Transverse colon (tissue), 4 donors: ENCODE measurements at regions not wholly inside any gene's neighbourhood (a gene's known extent, or its start where the extent isn't known, plus 50 kb on each side); places are given as distances from the start of the nearest gene placed in this dataset.

Source experiments
- DNase-seq: peaks from one replicate; pipeline ENCODE4 v3.0.0-alpha.2; 2019
- H3K27ac ChIP-seq, 4 donors: fragments of 200-600 bp; sonication (generic); 2 replicates each; pipeline ENCODE4 v1.5.1; 2016 to 2018; ENCODE audit warnings: inconsistent platforms in 4 of 4
- H3K27me3 ChIP-seq: fragments of 200-600 bp; sonication (generic); 2 replicates; pipeline ENCODE4 v1.5.1; 2017; ENCODE audit warnings: inconsistent platforms
- H3K36me3 ChIP-seq, 4 donors: fragments of 200-600 bp; sonication (generic); 2 replicates each; pipeline ENCODE4 v1.5.1; 2017 to 2019; ENCODE audit warnings: inconsistent platforms in 4 of 4
- H3K4me1 ChIP-seq, 4 donors: fragments of 200-600 bp; sonication (generic); 2 replicates each; pipeline ENCODE4 v1.5.1; 2017 to 2020; ENCODE audit warnings: inconsistent platforms in 4 of 4
- H3K4me3 ChIP-seq, 4 donors: fragments of 200-600 bp; sonication (generic); 1 replicate in 1 of 4; 2 replicates in 3 of 4; pipeline versions ENCODE4 v1.5.1 to v1.6.1; 2017 to 2019; ENCODE audit warnings: inconsistent platforms in 4 of 4
- H3K9me3 ChIP-seq, 2 donors: fragments of 200-600 bp; sonication (generic); 2 replicates each; pipeline ENCODE4 v1.5.1; 2017 to 2019; ENCODE audit warnings: inconsistent platforms in 2 of 2
- CTCF ChIP-seq, 5 experiments: fragments of 200-600 bp in 3 of 5; fragments of 450-650 bp in 2 of 5; sonication (generic) in 3 of 5; IDR thresholded peaks; 1 replicate in 2 of 5; 2 replicates in 3 of 5; pipeline ENCODE4 v1.5.1; 2016 to 2017; ENCODE audit warnings: antibody characterized with exemption in 5 of 5, inconsistent platforms in 3 of 5, mild to moderate bottlenecking in 2 of 5, moderate library complexity in 1 of 5
- EP300 ChIP-seq: sonication (generic); formaldehyde crosslinking; IDR thresholded peaks from one replicate; pipeline ENCODE4 v1.6.1; 2017; ENCODE audit warnings: antibody characterized with exemption, low read depth
- POLR2A ChIP-seq: fragments of 450-650 bp; IDR thresholded peaks from one replicate; pipeline ENCODE4 v1.6.1; 2016; ENCODE audit warnings: antibody characterized with exemption, mild to moderate bottlenecking, moderate library complexity
- POLR2AphosphoS5 ChIP-seq, 3 donors: sonication (generic); formaldehyde crosslinking; IDR thresholded peaks; one replicate each; pipeline ENCODE4 v1.6.1; 2016; ENCODE audit warnings: antibody characterized with exemption in 3 of 3
- WGBS, 2 donors: methylation state at CpG; one replicate each; pipeline ENCODE4 v1.1.5; 2018; ENCODE audit warnings: low coverage in 1 of 2; 5-methylcytosine and 5-hydroxymethylcytosine counted together
- in situ Hi-C, 4 donors: fragments of 200-750 bp; cut with MboI; loops; one replicate each; pipeline versions ENCODE4 v1.15.0 to v1.15.1; 2017; ENCODE audit warnings: low sequenced_read_pairs in 3 of 4, low pct_ligation_motif_present in 1 of 4, low pct_unique_long_range_greater_than_20kb in 1 of 4
- intact Hi-C: fragments of 100-400 bp; cut with DNase I; formaldehyde crosslinking; loops from one replicate; pipeline ENCODE4 v1.15.1; 2023; ENCODE audit warnings: low total_unique reads

GRCh38 chr6:169038691-169039090 is 215.0 kb downstream of the THBS2 start:
- H3K27ac ChIP-seq, result no peak overlapping the region
- H3K9me3 ChIP-seq, result no peaks in the 10 kb centered on the region
- H3K4me1 ChIP-seq, result no peaks in the 10 kb centered on the region
- no peak for DNase-seq
- intact Hi-C loops, result no loop called here
- H3K27me3 ChIP-seq, result no peaks in the 10 kb centered on the region
- TF ChIP-seq POLR2AphosphoS5 (IDR thresholded peaks at IDR 0.05), result no peak
- TF ChIP-seq CTCF (IDR thresholded peaks at IDR 0.05), result no peak
- TF ChIP-seq POLR2A, result no peak
- TF ChIP-seq EP300, result no peak
- 38 to 55% methylated on average over 1 of the region's 1 CpG for WGBS, 2 donors
- in situ Hi-C loops, result no loop called here
- no peak overlapping the region for H3K4me3 ChIP-seq
- H3K36me3 ChIP-seq, result no peaks in the 10 kb centered on the region

- Histone ChIP-seq H3K4me1 (no peaks in the 10 kb centered on the region), H3K36me3 (no peaks in the 10 kb centered on the region), H3K4me3 (no peak overlapping the region), H3K27me3 (no peaks in the 10 kb centered on the region), H3K27ac (peak overlapping the region in 1 of 4 donors; percentile 52), H3K9me3 (no peaks in the 10 kb centered on the region)
- intact Hi-C loops, result no loop called here
- WGBS, 2 donors, result 83 to 100% methylated on average over 1 to 8 of the region's 8 CpGs
- no peak for DNase-seq
- in situ Hi-C loops, result no loop called here
- TF ChIP-seq CTCF (IDR thresholded peaks at IDR 0.05), result no peak
Observed at GRCh38 chr6:169035385-169036240, 218.0 kb downstream of the THBS2 start.

- intact Hi-C loops, result no loop called here
- Histone ChIP-seq H3K36me3 (no peaks in the 10 kb centered on the region), H3K27ac (peak overlapping the region in 1 of 4 donors; percentile 52), H3K27me3 (no peaks in the 10 kb centered on the region), H3K4me3 (no peak overlapping the region), H3K9me3 (no peaks in the 10 kb centered on the region), H3K4me1 (no peaks in the 10 kb centered on the region)
- TF ChIP-seq POLR2A (no peak), EP300 (no peak), CTCF (IDR thresholded peaks at IDR 0.05) (no peak), POLR2AphosphoS5 (IDR thresholded peaks at IDR 0.05) (no peak)
- DNase-seq, result no peak
- in situ Hi-C loops, result no loop called here
- 87 to 94% methylated on average over 3 to 13 of the region's 13 CpGs for WGBS, 2 donors
Observed at GRCh38 chr6:169034516-169035167, 219.0 kb downstream of the THBS2 start.

GRCh38 chr6:169029861-169030260 is 223.8 kb downstream of the THBS2 start:
- Histone ChIP-seq H3K4me1 (no peaks in the 10 kb centered on the region), H3K27ac (no peak overlapping the region), H3K9me3 (no peaks in the 10 kb centered on the region), H3K4me3 (no peak overlapping the region), H3K36me3 (no peaks in the 10 kb centered on the region), H3K27me3 (no peaks in the 10 kb centered on the region)
- TF ChIP-seq POLR2AphosphoS5 (IDR thresholded peaks at IDR 0.05) (no peak), POLR2A (no peak), CTCF (IDR thresholded peaks at IDR 0.05) (no peak), EP300 (no peak)
- in situ Hi-C loops, result no loop called here
- DNase-seq, result no peak
- intact Hi-C loops, result no loop called here
- 71 to 77% methylated on average over 4 of the region's 4 CpGs for WGBS, 2 donors
